ENCODE measurements at regions not wholly inside any gene's neighbourhood (a gene's known extent, or its start where the extent isn't known, plus 50 kb on each side); places are given as distances from the start of the nearest gene placed in this dataset.

GRCh38 chr12:102781117-102781516 lies 135.9 kb downstream of the PAH start:
- FAIRE-seq, result no peak

DNA sequence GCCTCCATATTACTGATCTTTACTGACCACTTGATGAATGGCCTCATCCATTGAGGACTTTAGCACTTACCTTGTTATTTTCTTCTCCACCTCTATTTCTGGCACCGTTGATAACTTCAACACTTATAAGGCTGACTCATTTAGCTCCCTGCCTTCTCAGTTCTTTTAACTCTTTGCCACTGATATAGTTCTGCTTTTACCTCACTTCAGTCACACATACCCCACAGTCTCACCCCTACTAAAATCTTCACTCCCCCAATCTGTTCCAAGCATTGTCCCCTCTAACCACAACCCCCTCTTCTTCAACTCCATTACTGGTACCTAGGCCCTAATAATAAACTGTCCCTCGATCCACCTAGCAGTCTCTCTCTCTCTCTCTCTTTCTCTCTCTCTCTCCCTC lies 141.0 kb downstream of the PAH start:
- no peak for FAIRE-seq

DNA sequence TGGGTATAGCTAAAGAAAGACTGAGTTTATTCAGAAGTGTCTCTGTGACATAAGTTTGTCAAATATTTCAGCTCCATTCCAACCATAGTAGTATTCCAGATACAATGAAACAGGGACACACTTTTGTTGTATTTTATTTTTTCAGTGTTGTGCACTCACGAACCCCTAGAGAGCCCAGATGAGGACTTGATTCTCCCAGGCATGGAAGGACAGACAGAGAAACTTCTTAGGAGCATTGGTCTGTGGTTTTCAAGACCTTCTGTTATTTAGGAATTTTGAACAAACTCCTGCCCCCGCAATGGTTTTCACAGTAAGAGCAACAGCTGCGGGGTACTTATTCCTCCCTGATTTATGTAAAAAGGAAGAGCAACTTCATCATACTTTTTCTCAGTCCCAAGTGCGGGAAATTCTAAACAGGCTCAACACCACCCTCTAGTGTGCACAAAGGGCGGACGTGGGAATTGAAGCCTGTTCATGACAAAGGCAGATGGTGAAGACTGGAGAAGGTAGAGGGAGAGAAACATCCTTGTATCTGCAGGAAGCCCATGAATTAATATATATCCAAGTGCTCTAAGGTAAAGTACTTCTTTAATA lies 147.6 kb downstream of the PAH start:
- peak; percentile 8 for FAIRE-seq

GRCh38 chr12:102766961-102767360 lies 150.1 kb downstream of the PAH start:
- no peak for FAIRE-seq

GRCh38 chr12:102765736-102766135 lies 151.3 kb downstream of the PAH start:
- no peak for FAIRE-seq

- FAIRE-seq, result no peak
Observed at GRCh38 chr12:102763471-102763870, 153.6 kb downstream of the PAH start.

GRCh38 chr12:102763061-102763460 lies 154.0 kb downstream of the PAH start:
- no peak for FAIRE-seq

- no peak for FAIRE-seq
Observed at GRCh38 chr12:102760322-102760721, 156.7 kb downstream of the PAH start.

DNA sequence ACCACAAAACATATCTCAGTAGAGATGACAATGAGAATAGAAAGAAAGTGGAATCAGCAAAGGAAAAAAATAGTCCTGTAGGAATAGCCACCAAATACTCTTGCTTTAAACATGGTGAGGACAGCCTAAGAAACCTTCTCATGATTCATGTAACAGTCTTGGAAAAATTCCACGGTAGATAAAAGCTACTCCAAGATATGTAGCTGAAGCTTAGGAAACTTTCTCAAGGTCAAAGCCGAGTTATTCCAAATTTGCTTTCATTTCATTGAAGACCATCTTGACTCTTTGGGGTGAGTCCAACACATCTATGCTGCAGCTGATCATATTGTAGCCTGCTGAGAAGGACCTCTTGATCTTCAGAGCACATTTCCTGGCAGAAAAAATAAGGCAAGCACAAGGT lies 157.6 kb downstream of the PAH start:
- no peak for FAIRE-seq

GRCh38 chr12:102757882-102758226 lies 159.2 kb downstream of the PAH start:
- no peak for FAIRE-seq

- no peak for FAIRE-seq
Observed at GRCh38 chr12:102757154-102757881, 159.7 kb downstream of the PAH start.

DNA sequence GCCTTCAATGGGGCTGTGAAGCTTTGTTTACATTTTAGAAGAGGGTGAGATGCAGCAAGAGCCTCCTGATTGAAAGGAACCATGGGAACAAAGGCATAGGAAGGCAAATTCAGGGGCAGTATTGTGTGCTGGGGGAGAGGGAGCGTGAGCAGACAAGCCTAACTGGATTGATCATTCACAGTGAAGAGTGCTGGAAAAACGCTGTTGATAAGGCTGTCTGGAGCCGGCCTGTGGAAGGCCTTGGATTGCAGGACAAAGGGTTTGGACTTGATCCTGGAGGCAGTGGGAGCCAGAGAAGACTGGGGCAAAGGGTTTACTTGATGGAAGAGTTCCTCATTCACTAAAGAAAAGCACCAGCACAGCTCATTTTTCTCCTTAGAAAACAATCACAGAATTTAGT lies 160.5 kb downstream of the PAH start:
- no peak for FAIRE-seq

GRCh38 chr12:102755266-102755665 lies 161.8 kb downstream of the PAH start:
- FAIRE-seq, result no peak

GRCh38 chr12:102753802-102754201 lies 163.2 kb downstream of the PAH start:
- no peak for FAIRE-seq

DNA sequence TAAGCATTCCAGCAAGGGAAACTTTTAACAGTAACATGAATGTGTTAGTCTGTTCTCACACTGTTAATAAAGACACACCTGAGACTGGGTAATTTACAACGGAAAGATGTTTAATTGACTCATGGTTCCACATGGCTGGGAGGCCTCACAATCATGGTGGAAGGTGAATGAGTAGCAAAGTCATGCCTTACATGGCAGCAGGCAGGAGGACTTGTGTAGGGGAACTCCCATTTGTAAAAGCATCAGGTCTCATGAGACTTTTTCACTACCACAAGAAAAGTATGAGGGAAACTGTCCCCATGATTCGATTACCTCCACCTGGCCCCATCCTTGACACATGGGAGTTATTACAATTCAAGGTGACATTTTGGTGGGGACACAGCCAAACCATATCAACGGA lies 168.3 kb downstream of the PAH start:
- FAIRE-seq, result no peak

- FAIRE-seq, result no peak
Observed at GRCh38 chr12:102746963-102747362, 170.1 kb downstream of the PAH start.

DNA sequence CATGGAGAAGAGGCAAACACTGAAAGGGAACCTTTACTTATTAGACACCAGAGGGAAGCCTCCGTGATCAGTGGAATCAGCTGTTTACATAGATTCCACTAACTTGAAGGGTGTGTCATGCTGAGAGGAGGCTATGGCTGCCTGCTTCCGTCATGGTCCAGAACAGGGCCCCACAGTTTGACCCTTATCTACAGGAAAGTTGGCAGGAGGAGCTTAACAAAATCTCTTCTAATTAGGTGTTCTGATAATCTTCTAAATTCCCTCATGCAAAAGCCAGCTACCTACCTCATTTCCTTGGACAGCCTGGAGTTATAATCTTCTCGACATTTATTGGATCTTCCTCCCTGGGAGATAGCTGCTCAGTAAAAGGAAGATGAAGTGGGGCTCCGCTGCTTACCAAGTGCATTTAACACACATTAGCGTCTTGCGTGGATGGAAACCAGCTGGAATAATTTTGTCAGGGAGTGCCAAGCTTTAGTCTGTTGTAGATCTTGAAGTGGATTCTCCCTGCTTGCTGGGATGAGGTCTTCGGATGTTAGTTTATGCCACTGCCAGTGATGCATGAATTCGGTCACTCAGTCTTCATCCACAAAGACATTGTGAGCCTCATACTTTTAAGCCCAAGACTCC lies 171.0 kb downstream of the PAH start:
- no peak for FAIRE-seq

DNA sequence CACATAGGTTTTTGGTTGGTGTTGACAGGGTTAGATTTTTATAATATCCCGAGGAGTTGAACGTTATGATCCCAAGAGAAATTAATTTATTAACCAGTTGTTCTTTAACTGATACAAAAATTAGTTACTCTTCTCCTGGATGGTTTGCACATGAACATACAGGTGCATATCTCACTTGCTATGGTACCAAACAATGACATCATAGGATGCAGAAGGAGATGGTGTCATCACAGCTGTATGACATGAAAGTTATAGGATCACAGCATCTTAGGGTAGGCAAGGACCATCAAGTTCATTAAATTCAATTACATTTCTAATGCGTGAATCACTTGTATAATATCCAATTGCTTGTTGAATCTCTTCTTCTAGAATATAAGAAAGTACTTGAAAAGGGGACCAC lies 175.8 kb downstream of the PAH start:
- FAIRE-seq, result no peak

DNA sequence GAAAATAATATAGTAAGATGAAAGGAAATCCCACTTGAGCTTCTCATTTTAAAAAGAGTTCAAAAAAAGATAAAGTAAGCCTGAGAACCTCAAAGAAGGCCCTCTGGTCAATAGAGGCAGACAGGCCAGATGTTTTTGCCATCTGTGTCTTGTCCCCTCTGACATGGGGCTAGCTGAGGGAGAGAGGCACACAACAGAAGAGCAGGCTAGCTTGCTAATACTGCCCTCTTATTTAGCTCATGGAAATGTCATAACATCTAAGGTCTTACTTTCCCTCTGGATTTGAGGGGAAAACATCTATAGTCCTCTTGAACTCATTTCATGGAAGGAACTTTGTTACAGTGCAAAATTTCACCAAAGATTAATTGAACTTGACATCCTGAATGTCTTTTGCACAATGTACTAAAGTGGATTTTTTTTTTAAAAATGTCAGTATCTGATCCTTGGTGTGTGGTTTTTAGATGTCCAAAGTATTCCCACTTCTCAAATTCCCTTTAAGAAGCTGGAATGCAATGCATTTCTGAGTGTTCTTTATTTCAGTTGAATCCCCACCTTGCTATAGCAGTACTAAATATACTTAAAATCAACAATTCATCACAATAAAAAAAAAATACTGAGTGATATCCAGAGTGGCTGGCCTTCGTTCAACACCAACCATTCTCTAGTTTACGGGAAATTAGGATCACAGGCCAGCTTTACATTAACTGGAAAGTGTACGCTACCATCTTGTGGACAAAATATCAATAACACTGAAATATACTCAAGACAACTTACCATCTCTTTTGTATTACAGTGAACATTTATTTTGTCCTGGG lies 176.7 kb downstream of the PAH start:
- no peak for FAIRE-seq

- no peak for FAIRE-seq
Observed at GRCh38 chr12:102736328-102736727, 180.7 kb downstream of the PAH start.

DNA sequence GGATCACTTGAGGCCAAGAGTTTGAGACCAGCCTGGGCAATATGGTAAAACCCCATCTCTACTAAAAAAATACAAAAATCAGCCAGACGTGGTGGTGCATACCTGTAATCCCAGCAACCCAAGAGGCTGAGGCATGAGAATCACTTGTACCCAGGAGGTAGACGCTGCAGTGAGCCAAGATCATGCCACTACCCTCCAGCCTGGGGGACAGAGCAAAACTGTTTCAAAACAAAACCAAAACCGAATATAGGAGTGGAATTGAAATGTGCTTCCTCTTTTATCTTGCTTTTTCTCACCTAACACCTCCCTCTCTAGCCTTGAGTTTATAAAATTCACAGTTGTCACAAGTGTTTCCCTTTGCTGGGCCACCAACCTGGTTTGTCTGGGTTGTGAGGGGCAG lies 181.9 kb downstream of the PAH start:
- FAIRE-seq, result no peak

GRCh38 chr12:102730996-102731395 lies 186.0 kb downstream of the PAH start:
- FAIRE-seq, result no peak

DNA sequence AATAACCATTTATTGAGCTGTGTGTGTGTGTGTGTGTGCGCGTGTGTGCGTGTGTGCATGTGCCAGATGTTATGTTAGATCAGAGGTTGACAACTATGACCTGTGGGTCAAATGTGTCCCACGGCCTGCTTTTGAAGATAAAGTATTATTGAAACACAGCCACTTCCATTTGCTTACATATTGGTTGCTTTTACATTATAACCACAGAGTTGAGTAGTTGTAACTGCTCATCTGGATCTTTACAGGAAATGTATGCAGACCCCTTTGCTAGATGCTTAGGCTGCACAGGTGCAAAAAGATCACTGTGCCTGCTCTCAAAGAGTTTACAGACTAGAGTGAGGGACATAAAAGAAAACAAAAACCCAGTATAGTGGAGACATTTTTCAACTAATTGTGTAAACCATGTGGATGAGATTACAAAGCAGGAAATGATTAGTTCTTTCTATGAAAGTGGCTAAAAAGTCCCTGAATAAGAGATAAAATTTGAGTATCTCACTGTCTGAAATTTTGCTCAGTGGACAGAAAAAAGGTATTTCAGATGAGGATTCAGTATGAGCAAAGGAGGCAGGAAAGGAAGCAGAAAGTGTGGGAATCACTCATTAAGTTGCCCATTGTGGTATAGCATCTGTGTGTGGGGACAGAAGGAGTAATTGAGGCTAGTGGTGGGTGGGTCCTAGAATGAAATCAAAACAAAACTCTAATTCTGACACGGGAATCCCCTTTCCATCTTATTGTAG lies 188.4 kb downstream of the PAH start:
- no peak for FAIRE-seq
